Endothelial cell of umbilical vein (primary cell): ENCODE measurements at regions not wholly inside any gene's neighbourhood (a gene's known extent, or its start where the extent isn't known, plus 50 kb on each side); places are given as distances from the start of the nearest gene placed in this dataset.

ENCODE experiments used
- BruUV-seq: library from RNA; stranded (reverse); fragments of 400-500 nt; replicated peaks from 2 replicates; lab custom pipeline; 2021; lab: Mats Ljungman, UMichigan
- CTCF ChIA-PET: fragments of 300-600, 350-600 bp; sonication (Branson Sonifier 250); formaldehyde crosslinking; loops from one replicate; lab custom pipeline; 2021; ENCODE audit warnings: antibody characterized with exemption, inconsistent platforms; lab: Charles Lee
- POLR2A ChIA-PET: fragments of 300-600, 350-600 bp; sonication (Branson Sonifier 250); formaldehyde crosslinking; loops from one replicate; lab custom pipeline; 2021; ENCODE audit warnings: antibody characterized with exemption, inconsistent platforms; lab: Charles Lee
- DNase-seq: peaks from one replicate; pipeline ENCODE4 v3.0.0-alpha.2; 2011; ENCODE audit warnings: low read depth, low spot score
- FAIRE-seq: peaks from 2 replicates; lab custom pipeline; 2011; peaks lifted over from hg19 to GRCh38; lab: Jason Lieb, UNC
- H2AFZ ChIP-seq: 2 replicates; pipeline ENCODE4 v1.6.0; 2012; ENCODE audit warnings: low read depth, low read length, control low read depth, inconsistent platforms
- H3K27ac ChIP-seq: 2 replicates; pipeline ENCODE4 v1.5.1; 2011; ENCODE audit warnings: low read depth, mild to moderate bottlenecking, control low read depth, low read length, moderate library complexity; ENCODE audit not compliant: insufficient read depth
- H3K27me3 ChIP-seq, 2 experiments: 2 replicates each; pipeline versions ENCODE4 v1.6.0 to v1.6.1; 2011; ENCODE audit warnings: low read length in 2 of 2, mixed read lengths in 1 of 2; ENCODE audit not compliant: control insufficient read depth in 2 of 2, insufficient read depth in 2 of 2
- H3K36me3 ChIP-seq, 2 experiments: 2 replicates in 1 of 2; 3 replicates in 1 of 2; pipeline ENCODE4 v1.5.1; 2011; ENCODE audit warnings: low read length in 2 of 2, mild to moderate bottlenecking in 1 of 2, moderate library complexity in 1 of 2; ENCODE audit not compliant: control insufficient read depth in 2 of 2, insufficient read depth in 2 of 2; ENCODE audit errors: extremely low read depth in 1 of 2
- H3K4me1 ChIP-seq: 3 replicates; pipeline ENCODE4 v1.5.1; 2011; ENCODE audit warnings: mild to moderate bottlenecking, low read length; ENCODE audit not compliant: control insufficient read depth, insufficient read depth; ENCODE audit errors: extremely low read depth
- H3K4me2 ChIP-seq: 2 replicates; pipeline ENCODE4 v1.6.1; 2011; ENCODE audit warnings: low read length, control low read depth, mixed read lengths; ENCODE audit not compliant: insufficient read depth
- H3K4me3 ChIP-seq, 3 experiments: fragments of 200-600 bp in 1 of 3; sonication (generic), shearing (Covaris generic) in 1 of 3; replicated peaks in 1 of 3; 2 replicates each; pipeline ENCODE4 v1.5.1; 2011 to 2016; ENCODE audit warnings: control low read depth in 3 of 3, low read length in 3 of 3, mild to moderate bottlenecking in 2 of 3, inconsistent platforms in 1 of 3, low read depth in 1 of 3, moderate library complexity in 1 of 3; ENCODE audit not compliant: insufficient read depth in 1 of 3
- H3K79me2 ChIP-seq: 2 replicates; pipeline ENCODE4 v1.6.0; 2012; ENCODE audit warnings: low read length, inconsistent platforms; ENCODE audit not compliant: control insufficient read depth, insufficient read depth
- H3K9ac ChIP-seq: replicated peaks from 2 replicates; pipeline ENCODE3; 2011; ENCODE audit warnings: low read length, control low read depth; ENCODE audit not compliant: insufficient read depth; ENCODE audit errors: extremely low read depth
- H3K9me1 ChIP-seq: replicated peaks from 3 replicates; pipeline ENCODE4 v1.6.0; 2011; ENCODE audit warnings: mild to moderate bottlenecking, low read length; ENCODE audit not compliant: control insufficient read depth, insufficient read depth; ENCODE audit errors: extremely low read depth
- H3K9me3 ChIP-seq: replicated peaks from 2 replicates; pipeline ENCODE4 v1.5.1; 2012; ENCODE audit warnings: low read length, inconsistent platforms; ENCODE audit not compliant: control insufficient read depth, insufficient read depth
- H4K20me1 ChIP-seq: replicated peaks from 2 replicates; pipeline ENCODE3; 2011; ENCODE audit warnings: mild to moderate bottlenecking, low read length; ENCODE audit not compliant: control insufficient read depth, insufficient read depth; ENCODE audit errors: extremely low read depth
- EZH2 ChIP-seq: IDR thresholded peaks from 2 replicates; pipeline ENCODE4 v1.6.1; 2012; ENCODE audit warnings: borderline replicate concordance, low read depth, mild to moderate bottlenecking, moderate library complexity, low read length, inconsistent platforms; ENCODE audit not compliant: severe bottlenecking
- FOS ChIP-seq: IDR thresholded peaks from 2 replicates; pipeline ENCODE4 v1.6.1; 2011; ENCODE audit warnings: mild to moderate bottlenecking, low read length, moderate library complexity, borderline replicate concordance; ENCODE audit not compliant: insufficient read depth
- GATA2 ChIP-seq: IDR thresholded peaks from 2 replicates; pipeline ENCODE4 v1.7.0; 2011; ENCODE audit warnings: low read depth, mild to moderate bottlenecking, moderate library complexity, mixed read lengths, low read length; ENCODE audit not compliant: insufficient read length, insufficient read depth
- JUN ChIP-seq: IDR thresholded peaks from 2 replicates; pipeline ENCODE4 v1.6.1; 2011; ENCODE audit warnings: borderline replicate concordance, low read depth; ENCODE audit not compliant: insufficient read length, insufficient read depth
- MYC ChIP-seq: IDR thresholded peaks from one replicate; pipeline ENCODE4 v1.6.1; 2011; ENCODE audit warnings: mild to moderate bottlenecking, low read depth, low read length
- POLR2A ChIP-seq: IDR thresholded peaks from 2 replicates; pipeline ENCODE4 v1.6.1; 2012; ENCODE audit warnings: low read depth, mild to moderate bottlenecking, control low read depth, low read length
- POLR2AphosphoS5 ChIP-seq: IDR thresholded peaks from 2 replicates; pipeline ENCODE4 v1.6.1; 2012; ENCODE audit warnings: low read depth, mild to moderate bottlenecking, control low read depth, low read length, moderate library complexity; ENCODE audit not compliant: insufficient read depth
- dilution Hi-C: fragments of 300-500 bp; cut with MboI; formaldehyde crosslinking; loops from one replicate; pipeline ENCODE4 v1.15.0; 2019; ENCODE audit warnings: low sequenced_read_pairs; ENCODE audit not compliant: extremely low pct_ligation_motif_present
- intact Hi-C: fragments of 100-400 bp; cut with micrococcal nuclease; formaldehyde crosslinking; loops from one replicate; pipeline ENCODE4 v1.10.0; 2022
- TF ChIP-seq, protein P1 (sequence below), 2 donors: IDR thresholded peaks; 1 replicate in 1 of 2; 2 replicates in 1 of 2; pipeline ENCODE4 v1.5.1; 2011; ENCODE audit warnings: low read length in 2 of 2, mild to moderate bottlenecking in 2 of 2, moderate library complexity in 2 of 2, control low read depth in 1 of 2, inconsistent platforms in 1 of 2, low read depth in 1 of 2; ENCODE audit not compliant: insufficient read depth in 1 of 2; ENCODE audit errors: extremely low read depth in 1 of 2
- TF ChIP-seq, protein P2 (sequence below): IDR thresholded peaks from 2 replicates; pipeline ENCODE4 v1.6.1; 2011; ENCODE audit not compliant: insufficient read depth, insufficient read length

DNA sequence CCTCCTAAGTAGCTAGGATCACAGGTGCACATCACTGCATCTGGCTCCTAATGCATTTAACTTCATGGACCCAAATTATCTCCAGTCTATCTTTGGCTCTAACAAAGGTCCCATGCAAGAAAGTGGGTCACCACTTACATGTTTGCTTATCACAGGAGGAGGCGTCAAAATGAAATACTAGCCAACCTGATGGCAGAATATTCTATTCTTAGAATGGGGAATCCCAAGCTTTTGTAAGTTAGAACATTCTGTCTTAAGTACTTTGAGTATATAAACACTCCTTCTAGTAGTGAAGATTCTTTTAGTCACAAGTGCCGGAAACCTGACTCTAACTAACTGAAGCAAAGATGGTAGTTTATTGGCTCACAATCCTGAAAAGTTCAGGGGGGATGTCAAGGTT, 72.0 kb upstream of the ADAMTS9 start:
- no peak for FAIRE-seq
- H3K27me3 ChIP-seq, result no peaks in the 10 kb centered on the region
- no peaks in the 10 kb centered on the region for H4K20me1 ChIP-seq
- CTCF ChIA-PET, result no interaction called here
- no peaks in the 10 kb centered on the region for H3K79me2 ChIP-seq
- no peaks in the 10 kb centered on the region for H3K9me1 ChIP-seq
- no peak for DNase-seq
- no peaks in the 10 kb centered on the region for H3K36me3 ChIP-seq
- no peak overlapping the region for H2AFZ ChIP-seq
- intact Hi-C loops, result no loop called here
- no peak overlapping the region for H3K4me3 ChIP-seq
- H3K4me1 ChIP-seq, result no peaks in the 10 kb centered on the region
- no peak overlapping the region for H3K4me2 ChIP-seq
- BruUV-seq, result no TSS peak
- no peak overlapping the region for H3K9ac ChIP-seq
- H3K9me3 ChIP-seq, result no peaks in the 10 kb centered on the region
- TF ChIP-seq POLR2AphosphoS5 (no peak), POLR2A (no peak), MYC (no peak), GATA2 (no peak), EZH2 (no peak), JUN (no peak), FOS (no peak)
- TF ChIP-seq, protein P1, sequence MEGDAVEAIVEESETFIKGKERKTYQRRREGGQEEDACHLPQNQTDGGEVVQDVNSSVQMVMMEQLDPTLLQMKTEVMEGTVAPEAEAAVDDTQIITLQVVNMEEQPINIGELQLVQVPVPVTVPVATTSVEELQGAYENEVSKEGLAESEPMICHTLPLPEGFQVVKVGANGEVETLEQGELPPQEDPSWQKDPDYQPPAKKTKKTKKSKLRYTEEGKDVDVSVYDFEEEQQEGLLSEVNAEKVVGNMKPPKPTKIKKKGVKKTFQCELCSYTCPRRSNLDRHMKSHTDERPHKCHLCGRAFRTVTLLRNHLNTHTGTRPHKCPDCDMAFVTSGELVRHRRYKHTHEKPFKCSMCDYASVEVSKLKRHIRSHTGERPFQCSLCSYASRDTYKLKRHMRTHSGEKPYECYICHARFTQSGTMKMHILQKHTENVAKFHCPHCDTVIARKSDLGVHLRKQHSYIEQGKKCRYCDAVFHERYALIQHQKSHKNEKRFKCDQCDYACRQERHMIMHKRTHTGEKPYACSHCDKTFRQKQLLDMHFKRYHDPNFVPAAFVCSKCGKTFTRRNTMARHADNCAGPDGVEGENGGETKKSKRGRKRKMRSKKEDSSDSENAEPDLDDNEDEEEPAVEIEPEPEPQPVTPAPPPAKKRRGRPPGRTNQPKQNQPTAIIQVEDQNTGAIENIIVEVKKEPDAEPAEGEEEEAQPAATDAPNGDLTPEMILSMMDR (IDR thresholded peaks at IDR 0.05; ENCODE audit: extremely low read depth in 1 of 2, insufficient read depth in 1 of 2, low read depth in 1 of 2, low read length in 2 of 2), result no peak
- TF ChIP-seq, protein P2, sequence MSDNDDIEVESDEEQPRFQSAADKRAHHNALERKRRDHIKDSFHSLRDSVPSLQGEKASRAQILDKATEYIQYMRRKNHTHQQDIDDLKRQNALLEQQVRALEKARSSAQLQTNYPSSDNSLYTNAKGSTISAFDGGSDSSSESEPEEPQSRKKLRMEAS, result no peak
- dilution Hi-C loops, result no loop called here
- H3K27ac ChIP-seq, result no peak overlapping the region
- POLR2A ChIA-PET, result no interaction called here
